Mammary epithelial cell (primary cell): ENCODE measurements at regions not wholly inside any gene's neighbourhood (a gene's known extent, or its start where the extent isn't known, plus 50 kb on each side); places are given as distances from the start of the nearest gene placed in this dataset.

Experiments used
- CTCF ChIP-seq, 2 donors: IDR thresholded peaks in 1 of 2; conservative IDR thresholded peaks in 1 of 2; 2 replicates each; pipeline ENCODE4 v1.5.1; 2011 to 2012; ENCODE audit warnings: inconsistent platforms in 2 of 2, low read length in 2 of 2, mild to moderate bottlenecking in 2 of 2, control low read depth in 1 of 2, low read depth in 1 of 2; ENCODE audit not compliant: insufficient read depth in 1 of 2; ENCODE audit errors: extremely low read depth in 1 of 2
- EZH2 ChIP-seq: IDR thresholded peaks from 2 replicates; pipeline ENCODE4 v1.6.1; 2012; ENCODE audit warnings: low read length, inconsistent platforms, borderline replicate concordance

- no peak for TF ChIP-seq CTCF (conservative IDR thresholded peaks at IDR 0.05 in 1 of 2, IDR thresholded peaks at IDR 0.05 in 1 of 2; ENCODE audit: extremely low read depth in 1 of 2, insufficient read depth in 1 of 2, low read depth in 1 of 2, low read length in 2 of 2)
- no peak for TF ChIP-seq EZH2
Observed at GRCh38 chr21:16695074-16695473, 817.8 kb upstream of the CXADR start.
